Sigmoid colon (tissue), 6 donors: ENCODE measurements at regions not wholly inside any gene's neighbourhood (a gene's known extent, or its start where the extent isn't known, plus 50 kb on each side); places are given as distances from the start of the nearest gene placed in this dataset.

Source experiments
- DNase-seq: peaks from one replicate; pipeline ENCODE4 v3.0.0-alpha.2; 2019
- H3K27ac ChIP-seq, 4 donors: fragments of 200-600 bp; sonication (generic); one replicate each; pipeline ENCODE4 v1.5.1; 2016 to 2019; ENCODE audit warnings: mild to moderate bottlenecking in 1 of 4
- H3K27me3 ChIP-seq, 3 donors: fragments of 200-600 bp; sonication (generic); one replicate each; pipeline ENCODE4 v1.5.1; 2019; ENCODE audit warnings: mild to moderate bottlenecking in 1 of 3
- H3K36me3 ChIP-seq, 4 donors: fragments of 200-600 bp; sonication (generic); one replicate each; pipeline ENCODE4 v1.5.1; 2016 to 2019
- H3K4me1 ChIP-seq, 4 donors: fragments of 200-600 bp; sonication (generic); one replicate each; pipeline ENCODE4 v1.5.1; 2017 to 2019
- H3K4me3 ChIP-seq, 4 donors: fragments of 200-600 bp; sonication (generic); one replicate each; pipeline ENCODE4 v1.5.1; 2017 to 2019; ENCODE audit warnings: mild to moderate bottlenecking in 2 of 4, moderate library complexity in 1 of 4
- H3K9me3 ChIP-seq, 4 donors: fragments of 200-600 bp in 3 of 4; sonication (generic) in 3 of 4; one replicate each; pipeline versions ENCODE4 v1.5.1 to v1.6.1; 2013 to 2019
- EP300 ChIP-seq, 4 donors: sonication (generic); formaldehyde crosslinking; IDR thresholded peaks; one replicate each; pipeline ENCODE4 v1.6.1; 2017; ENCODE audit warnings: antibody characterized with exemption in 4 of 4
- POLR2A ChIP-seq, 2 donors: fragments of 450-650 bp; IDR thresholded peaks; one replicate each; pipeline ENCODE4 v1.6.1; 2016; ENCODE audit warnings: antibody characterized with exemption in 2 of 2, mild to moderate bottlenecking in 2 of 2, moderate library complexity in 2 of 2
- POLR2AphosphoS5 ChIP-seq, 4 donors: sonication (generic); formaldehyde crosslinking; IDR thresholded peaks; one replicate each; pipeline ENCODE4 v1.6.1; 2017; ENCODE audit warnings: antibody characterized with exemption in 4 of 4
- WGBS, 2 donors: extraction: QIAGEN DNeasy Blood & Tissue Kit; methylation state at CpG; one replicate each; pipeline ENCODE4 v1.1.7; 2013; 5-methylcytosine and 5-hydroxymethylcytosine counted together
- intact Hi-C: fragments of 100-400 bp; cut with DNase I; formaldehyde crosslinking; loops from one replicate; pipeline ENCODE4 v1.15.1; 2023
- TF ChIP-seq, protein P1 (sequence below), 4 experiments: fragments of 450-650 bp in 3 of 4; fragments of 200-600 bp in 1 of 4; IDR thresholded peaks; one replicate each; pipeline ENCODE4 v1.5.1; 2016 to 2019; ENCODE audit warnings: antibody characterized with exemption in 4 of 4, mild to moderate bottlenecking in 3 of 4, moderate library complexity in 2 of 4
- donor health status: healthy with polysubstance abuse.
- donor health status: healthy.

DNA sequence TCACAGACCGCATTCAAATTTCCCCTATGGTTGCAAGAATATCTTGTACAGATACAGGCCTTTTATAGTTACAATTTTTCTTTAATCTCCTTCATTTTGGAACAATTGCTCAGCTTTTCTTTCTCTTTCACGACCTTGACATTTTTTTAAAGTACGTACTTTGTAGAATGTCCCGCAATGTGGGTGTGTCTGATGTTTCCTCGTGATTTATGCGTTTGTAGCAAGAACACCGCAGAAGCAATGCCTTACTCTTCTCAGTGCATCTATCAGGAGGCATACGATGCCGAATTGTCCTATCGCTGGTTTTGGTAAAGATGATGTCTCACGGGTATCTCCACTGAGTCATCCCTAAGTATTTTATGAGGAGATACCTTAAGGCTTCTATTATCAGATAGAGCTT, 76.9 kb upstream of the RALGPS2 start:
- H3K27ac ChIP-seq: no peak overlapping the region
- no peaks in the 10 kb centered on the region for H3K9me3 ChIP-seq
- 94 to 96% methylated on average over 11 of the region's 11 CpGs for WGBS, 2 donors
- DNase-seq: no peak
- no peaks in the 10 kb centered on the region for H3K27me3 ChIP-seq
- no peak overlapping the region for H3K4me3 ChIP-seq
- intact Hi-C loops: no loop called here
- no peaks in the 10 kb centered on the region for H3K4me1 ChIP-seq
- H3K36me3 ChIP-seq: no peaks in the 10 kb centered on the region
- no peak for TF ChIP-seq EP300 (IDR thresholded peaks at IDR 0.05)
- TF ChIP-seq, protein P1, sequence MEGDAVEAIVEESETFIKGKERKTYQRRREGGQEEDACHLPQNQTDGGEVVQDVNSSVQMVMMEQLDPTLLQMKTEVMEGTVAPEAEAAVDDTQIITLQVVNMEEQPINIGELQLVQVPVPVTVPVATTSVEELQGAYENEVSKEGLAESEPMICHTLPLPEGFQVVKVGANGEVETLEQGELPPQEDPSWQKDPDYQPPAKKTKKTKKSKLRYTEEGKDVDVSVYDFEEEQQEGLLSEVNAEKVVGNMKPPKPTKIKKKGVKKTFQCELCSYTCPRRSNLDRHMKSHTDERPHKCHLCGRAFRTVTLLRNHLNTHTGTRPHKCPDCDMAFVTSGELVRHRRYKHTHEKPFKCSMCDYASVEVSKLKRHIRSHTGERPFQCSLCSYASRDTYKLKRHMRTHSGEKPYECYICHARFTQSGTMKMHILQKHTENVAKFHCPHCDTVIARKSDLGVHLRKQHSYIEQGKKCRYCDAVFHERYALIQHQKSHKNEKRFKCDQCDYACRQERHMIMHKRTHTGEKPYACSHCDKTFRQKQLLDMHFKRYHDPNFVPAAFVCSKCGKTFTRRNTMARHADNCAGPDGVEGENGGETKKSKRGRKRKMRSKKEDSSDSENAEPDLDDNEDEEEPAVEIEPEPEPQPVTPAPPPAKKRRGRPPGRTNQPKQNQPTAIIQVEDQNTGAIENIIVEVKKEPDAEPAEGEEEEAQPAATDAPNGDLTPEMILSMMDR (IDR thresholded peaks at IDR 0.05): no peak
- TF ChIP-seq POLR2AphosphoS5 (IDR thresholded peaks at IDR 0.05): no peak
- TF ChIP-seq POLR2A (IDR thresholded peaks at IDR 0.05): no peak

DNA sequence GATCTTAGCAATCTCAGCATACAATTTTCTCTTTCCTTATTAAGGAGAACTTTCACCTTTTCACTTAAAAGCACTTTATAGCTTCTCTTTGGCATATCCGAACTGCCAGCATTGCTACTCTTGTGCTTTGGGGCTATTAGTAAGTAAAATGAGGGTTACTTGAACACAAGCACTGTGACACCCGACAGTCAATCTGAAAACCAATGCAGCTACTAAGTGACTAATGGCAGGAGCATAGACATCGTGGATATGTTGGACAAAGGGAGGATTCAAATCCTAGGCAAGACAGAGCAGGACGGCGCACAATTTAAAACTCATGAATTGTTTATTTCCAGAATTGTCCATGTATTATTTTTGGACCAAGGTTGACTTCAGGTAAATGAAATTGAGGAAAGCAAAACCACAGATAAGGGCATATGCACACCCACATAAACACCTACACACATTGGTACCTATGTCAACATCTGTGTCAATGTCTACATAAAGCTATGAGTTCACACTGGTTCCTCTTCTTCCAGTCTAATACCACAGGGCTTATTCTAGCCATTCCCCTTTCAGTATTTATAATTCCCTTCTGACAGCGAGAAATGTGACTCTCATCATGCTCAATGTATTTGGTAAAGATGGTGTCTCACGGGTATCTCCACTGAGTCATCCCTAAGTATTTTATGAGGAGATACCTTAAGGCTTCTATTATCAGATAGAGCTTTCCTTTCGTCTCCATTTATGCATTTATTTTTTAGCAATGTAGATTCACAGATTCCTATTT, 75.3 kb upstream of the RALGPS2 start:
- intact Hi-C loops: no loop called here
- TF ChIP-seq, protein P1 (IDR thresholded peaks at IDR 0.05): no peak
- TF ChIP-seq EP300 (IDR thresholded peaks at IDR 0.05): no peak
- no peak for TF ChIP-seq POLR2AphosphoS5 (IDR thresholded peaks at IDR 0.05)
- TF ChIP-seq POLR2A (IDR thresholded peaks at IDR 0.05): no peak

DNA sequence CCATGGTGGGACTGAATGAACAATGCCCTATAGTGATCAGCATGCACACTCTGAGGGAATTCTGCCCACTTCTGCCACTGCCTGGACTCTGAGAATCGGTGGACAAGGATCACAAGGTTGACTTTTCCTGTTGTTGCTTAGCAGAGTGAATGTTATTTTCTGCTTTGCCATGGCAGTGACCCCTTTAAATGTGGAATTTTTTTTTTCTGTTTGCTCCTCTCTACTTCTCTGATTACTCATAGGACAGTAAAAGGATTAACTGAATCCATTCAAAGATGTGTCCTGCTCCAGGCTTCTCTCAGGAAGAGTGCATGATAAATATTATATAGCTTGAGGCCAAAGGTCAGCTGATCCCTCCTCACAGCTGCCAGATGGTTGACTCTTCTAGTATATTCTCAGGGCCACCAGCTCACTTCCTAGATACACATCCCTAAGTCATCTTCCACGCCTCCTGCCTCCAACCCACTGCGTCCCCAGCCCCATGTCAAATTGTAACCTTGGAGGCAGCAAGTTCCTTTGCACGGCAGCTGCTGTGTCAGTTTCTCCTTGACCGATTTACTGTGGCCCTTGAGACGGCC, 74.0 kb upstream of the RALGPS2 start:
- DNase-seq: no peak
- H3K27ac ChIP-seq: peak overlapping the region in 1 of 4 donors; percentile 21

More for the DNA sequence above, 75.3 kb upstream of the RALGPS2 start:
- Histone ChIP-seq H3K27me3 (no peaks in the 10 kb centered on the region), H3K9me3 (no peaks in the 10 kb centered on the region), H3K27ac (no peak overlapping the region), H3K4me3 (no peak overlapping the region), H3K4me1 (no peaks in the 10 kb centered on the region), H3K36me3 (no peaks in the 10 kb centered on the region)
- WGBS, 2 donors: 91 to 92% methylated on average over 8 of the region's 8 CpGs
- DNase-seq: no peak

DNA sequence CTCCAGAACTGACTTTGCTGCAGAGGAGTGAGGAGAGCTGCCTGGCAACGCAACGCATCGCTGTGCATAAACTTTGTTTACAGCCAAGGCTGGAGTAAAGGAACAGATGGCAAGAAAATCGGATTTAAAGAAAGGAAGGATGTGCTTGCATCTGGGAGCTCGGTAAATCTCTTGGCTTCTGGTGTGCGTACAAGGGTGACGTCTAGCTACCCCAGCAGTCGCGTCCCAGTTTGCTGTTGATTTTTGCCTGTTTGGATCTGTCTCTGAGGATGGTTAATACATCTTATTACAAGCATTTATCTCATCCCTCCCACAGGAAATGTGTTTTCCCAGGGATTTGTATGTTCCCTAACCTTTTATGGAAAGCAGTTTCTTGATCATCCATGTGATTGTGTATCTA, 73.3 kb upstream of the RALGPS2 start:
- 66 to 84% methylated on average over 9 of the region's 9 CpGs for WGBS, 2 donors
- no peaks in the 10 kb centered on the region for H3K9me3 ChIP-seq
- no peak overlapping the region for H3K27ac ChIP-seq
- H3K4me3 ChIP-seq: no peak overlapping the region
- no peaks in the 10 kb centered on the region for H3K4me1 ChIP-seq
- no peak for DNase-seq
- no peaks in the 10 kb centered on the region for H3K27me3 ChIP-seq
- intact Hi-C loops: no loop called here
- no peak for TF ChIP-seq EP300 (IDR thresholded peaks at IDR 0.05)
- TF ChIP-seq, protein P1 (IDR thresholded peaks at IDR 0.05): no peak
- TF ChIP-seq POLR2A (IDR thresholded peaks at IDR 0.05): no peak
- no peak for TF ChIP-seq POLR2AphosphoS5 (IDR thresholded peaks at IDR 0.05)
- no peaks in the 10 kb centered on the region for H3K36me3 ChIP-seq

More for the DNA sequence above, 74.0 kb upstream of the RALGPS2 start:
- Histone ChIP-seq H3K36me3 (no peaks in the 10 kb centered on the region), H3K4me1 (no peaks in the 10 kb centered on the region), H3K4me3 (no peak overlapping the region), H3K9me3 (no peaks in the 10 kb centered on the region), H3K27me3 (no peaks in the 10 kb centered on the region)
- TF ChIP-seq, protein P1 (IDR thresholded peaks at IDR 0.05): no peak
- TF ChIP-seq POLR2A (IDR thresholded peaks at IDR 0.05): no peak
- TF ChIP-seq EP300 (IDR thresholded peaks at IDR 0.05): no peak
- no peak for TF ChIP-seq POLR2AphosphoS5 (IDR thresholded peaks at IDR 0.05)
- WGBS, 2 donors: 50 to 55% methylated on average over 6 of the region's 6 CpGs
- intact Hi-C loops: no loop called here
